GM18520 (cell line): ENCODE measurements at regions not wholly inside any gene's neighbourhood (a gene's known extent, or its start where the extent isn't known, plus 50 kb on each side); places are given as distances from the start of the nearest gene placed in this dataset.
"Not testable (repeated sequence)": the region's sequence is repeated elsewhere in the genome, so short reads cannot be mapped to it uniquely, and the experiment has no call there.

ENCODE experiments used
- ATAC-seq: cut with Tn5 transposase; IDR thresholded peaks from one replicate; pipeline ENCODE4 v1.9.1; 2021; ENCODE audit not compliant: unreplicated experiment

DNA sequence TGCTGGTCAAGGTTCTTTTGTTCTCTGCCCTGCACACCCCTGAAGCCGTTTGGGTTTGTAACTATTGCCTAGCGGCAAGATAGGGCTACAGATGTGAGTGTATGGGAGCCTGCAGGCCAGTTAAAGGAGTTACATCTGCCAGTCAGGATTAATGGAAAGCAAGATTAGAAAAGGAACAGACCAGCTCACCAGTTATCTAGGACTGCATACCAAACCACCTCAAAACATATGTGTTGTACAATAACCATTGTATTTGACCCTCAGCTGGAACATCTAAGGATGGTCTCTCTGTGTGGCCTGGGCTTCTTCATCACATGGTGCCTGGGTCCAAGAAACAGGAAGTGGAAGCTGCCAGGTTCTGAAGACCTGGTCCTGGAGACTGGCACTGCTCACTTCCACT, 52.5 kb upstream of the FBXO28 start:
- no peak for ATAC-seq

DNA sequence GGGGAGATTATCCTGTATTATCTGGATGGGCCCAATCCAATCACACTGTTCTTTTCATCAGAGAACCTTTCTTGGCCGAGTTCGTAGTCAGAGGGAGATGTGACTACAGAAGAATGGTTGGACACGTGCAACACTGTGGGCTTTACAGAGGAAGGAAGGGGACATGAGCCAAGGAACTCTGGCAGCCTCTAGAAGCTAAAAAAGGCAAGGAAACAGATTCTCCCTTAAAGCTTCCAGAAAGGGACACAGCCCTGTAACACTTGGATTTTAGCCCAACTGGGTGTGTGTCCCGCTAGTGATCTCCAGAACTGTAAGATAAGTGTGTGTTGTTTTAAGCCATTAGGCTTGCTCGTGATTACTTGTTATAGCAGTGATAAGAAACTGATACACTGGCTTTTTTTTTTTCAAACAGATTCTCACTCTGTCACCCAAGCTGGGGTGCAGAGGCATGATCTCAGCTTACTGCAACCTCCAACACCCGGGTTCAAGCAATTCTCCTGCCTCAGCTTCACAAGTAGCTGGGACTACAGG, 53.9 kb upstream of the FBXO28 start:
- ATAC-seq, result no peak

DNA sequence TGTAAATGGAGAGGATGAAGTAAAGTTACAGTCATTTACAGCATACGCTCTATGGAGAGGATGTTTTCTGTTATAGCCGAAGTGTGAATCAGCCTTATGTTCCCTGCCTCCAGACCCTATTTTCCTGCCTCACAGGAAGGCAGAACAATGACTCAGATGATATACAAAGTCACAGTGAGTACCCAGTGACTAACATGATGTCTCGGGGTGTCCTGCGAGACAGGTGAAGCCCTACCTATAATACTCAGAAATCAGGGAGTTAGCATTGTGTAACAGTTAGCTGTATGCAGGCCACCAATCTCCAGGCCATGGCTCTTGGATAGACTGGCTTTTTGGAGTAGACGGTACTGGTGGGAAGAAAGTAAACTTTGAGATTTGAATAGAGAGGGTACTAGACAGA, 55.6 kb upstream of the FBXO28 start:
- no peak for ATAC-seq

DNA sequence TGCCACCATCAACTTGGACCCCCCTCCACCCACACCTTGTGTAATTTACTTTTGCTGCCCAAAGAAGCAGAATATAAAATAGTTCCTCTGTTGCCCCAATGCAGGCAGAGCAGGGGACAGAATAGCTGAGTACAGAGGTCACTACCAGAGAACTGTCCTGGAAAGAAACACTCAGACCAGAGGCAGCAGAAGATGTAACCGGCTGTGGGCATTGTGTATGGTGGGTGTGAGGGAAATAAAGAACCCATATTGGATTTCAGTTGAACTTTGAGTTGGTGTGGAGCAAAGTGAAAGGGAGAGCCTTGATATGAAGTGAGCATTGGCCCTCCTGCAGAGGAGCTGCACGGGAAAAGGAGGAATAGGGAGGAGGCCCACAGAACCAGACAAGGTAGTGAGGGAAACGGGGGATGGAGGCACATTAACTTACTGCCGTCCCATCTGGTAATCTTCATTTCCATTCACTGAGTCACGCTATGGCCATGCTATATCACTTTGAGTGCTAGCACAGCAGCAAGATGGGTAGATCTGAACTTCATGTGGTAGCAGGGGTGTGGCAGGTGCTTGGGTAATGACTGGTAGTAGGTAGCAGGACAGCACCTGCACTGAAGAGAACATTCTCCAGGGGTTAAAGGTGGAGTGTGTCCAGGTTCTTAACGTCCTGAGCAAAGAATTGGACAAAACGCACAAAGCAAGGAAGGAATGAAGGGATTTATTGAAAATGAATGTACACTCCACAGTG, 56.3 kb upstream of the FBXO28 start:
- ATAC-seq, result no peak

DNA sequence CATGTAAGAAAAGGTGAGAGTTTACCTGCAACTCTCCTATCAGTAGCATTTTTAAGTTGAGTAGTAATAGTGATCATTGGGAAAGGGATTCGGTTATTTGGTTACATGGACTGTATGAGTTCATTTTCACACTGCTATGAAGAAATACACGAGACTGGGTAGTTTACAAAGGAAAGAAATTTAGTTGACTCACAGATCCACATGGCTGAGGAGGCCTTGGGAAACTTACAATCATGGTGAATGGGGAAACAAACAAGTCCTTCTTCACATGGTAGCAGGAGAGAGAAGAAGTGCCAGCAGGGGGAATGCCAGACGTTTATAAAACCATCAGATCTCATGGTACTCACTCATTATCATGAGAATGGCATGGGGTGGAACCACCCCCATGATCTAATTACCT, 59.3 kb upstream of the FBXO28 start:
- ATAC-seq, result no peak

DNA sequence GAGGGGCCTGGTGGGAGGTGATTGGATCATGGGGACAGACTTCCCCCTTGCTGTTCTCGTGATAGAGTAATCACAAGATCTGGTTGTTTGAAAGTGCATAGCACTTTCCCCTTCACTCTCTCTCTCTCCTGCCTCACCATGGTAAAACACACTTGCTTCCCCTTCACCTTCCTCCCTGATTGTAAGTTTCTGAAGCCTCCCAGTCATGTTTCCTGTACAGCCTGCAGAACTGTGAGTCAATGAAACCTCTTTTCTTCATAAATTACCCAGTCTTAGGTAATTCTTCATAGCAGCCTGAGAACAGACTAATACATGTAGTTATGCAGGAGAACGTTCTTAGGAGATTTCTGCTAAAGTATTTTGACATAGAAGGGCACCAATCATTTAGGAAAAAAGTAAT, 59.9 kb upstream of the FBXO28 start:
- ATAC-seq, result no peak

DNA sequence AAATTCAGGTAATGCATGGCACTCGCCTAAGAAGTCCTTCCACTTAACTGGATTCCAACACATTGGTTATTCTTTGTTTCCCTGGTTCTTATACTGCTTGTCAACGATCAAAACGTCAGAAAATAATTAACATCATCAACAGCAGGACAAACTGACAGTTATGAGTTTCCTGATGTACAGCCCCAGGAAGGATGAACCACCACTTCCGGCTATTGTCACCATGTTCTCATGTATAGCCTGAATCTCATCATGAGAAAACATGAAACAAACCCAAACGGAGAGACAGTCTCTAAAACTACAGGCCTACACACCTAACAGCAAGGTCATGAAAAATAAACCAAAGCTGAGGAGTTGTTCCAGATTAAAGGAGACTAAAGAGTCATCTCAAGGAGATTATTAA, 60.5 kb upstream of the FBXO28 start:
- no peak for ATAC-seq

DNA sequence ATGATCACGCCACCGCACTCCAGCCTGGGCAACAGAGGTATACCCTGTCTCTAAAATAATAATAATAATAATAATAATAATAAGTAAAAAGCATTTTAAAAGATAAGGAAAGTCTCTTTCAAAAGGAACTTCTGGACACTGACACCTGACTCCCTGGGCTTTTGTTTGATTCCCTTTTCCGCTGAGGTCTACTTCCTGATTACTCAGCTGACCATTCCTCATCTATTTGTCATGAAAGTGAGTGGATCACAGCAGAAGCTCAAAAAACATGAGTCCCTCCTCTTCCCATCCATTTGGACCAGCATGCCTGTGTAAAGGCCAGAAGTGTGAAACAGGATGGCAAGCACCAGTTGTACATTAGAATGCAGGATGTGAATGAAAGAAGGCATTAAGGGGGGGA, 61.1 kb upstream of the FBXO28 start:
- no peak for ATAC-seq

DNA sequence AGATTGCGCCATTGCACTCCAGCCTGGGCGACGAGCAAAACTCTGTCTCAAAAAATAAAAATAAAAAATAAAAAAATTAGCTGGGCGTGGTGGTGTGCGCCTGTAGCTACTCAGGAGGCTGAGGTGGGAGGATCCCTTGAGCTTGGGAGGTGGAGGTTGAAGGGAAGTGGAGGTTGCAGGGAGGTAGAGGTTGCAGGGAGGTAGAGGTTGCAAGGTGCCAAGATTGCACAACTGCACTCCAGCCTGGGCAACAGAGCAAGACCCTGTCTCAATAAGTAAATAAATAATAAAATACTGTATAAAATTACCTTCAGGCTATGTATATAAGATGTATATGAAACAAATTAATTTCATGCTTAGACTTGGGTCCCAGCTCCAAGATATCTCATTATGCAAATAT, 62.1 kb upstream of the FBXO28 start:
- ATAC-seq, result not testable (repeated sequence)

DNA sequence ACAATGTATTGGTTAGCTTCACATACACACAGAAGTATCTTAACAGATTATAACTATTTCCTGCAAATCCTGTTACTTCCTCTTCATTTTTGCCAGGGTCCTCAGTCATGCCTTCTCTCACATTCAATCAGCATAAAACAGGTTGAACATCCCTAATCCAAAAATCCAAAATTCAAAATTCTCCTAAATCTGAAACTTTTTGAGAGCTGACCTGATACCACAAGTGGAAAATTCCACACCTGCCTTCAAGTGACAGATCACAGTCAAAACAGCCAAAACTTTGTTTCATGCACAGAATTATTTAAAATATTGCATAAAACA, 62.9 kb upstream of the FBXO28 start:
- no peak for ATAC-seq

DNA sequence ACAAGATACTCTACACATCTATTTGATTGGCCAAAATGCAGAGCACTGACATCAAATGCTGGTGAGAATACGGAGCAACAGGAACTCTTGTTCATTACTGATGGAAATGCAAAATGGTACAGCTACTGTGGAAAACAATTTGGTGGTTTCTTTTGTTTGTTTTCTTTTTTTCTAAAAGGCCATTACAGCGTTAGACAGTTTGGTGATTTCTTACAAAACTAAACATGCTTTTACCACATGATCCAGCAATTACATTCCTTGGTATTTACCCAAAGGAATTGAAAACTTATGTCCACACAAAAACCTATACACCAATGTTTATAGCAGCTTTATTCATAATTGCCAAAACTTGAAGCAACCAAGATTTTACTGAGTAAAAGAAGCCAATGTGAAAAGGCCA, 66.4 kb upstream of the FBXO28 start:
- no peak for ATAC-seq

DNA sequence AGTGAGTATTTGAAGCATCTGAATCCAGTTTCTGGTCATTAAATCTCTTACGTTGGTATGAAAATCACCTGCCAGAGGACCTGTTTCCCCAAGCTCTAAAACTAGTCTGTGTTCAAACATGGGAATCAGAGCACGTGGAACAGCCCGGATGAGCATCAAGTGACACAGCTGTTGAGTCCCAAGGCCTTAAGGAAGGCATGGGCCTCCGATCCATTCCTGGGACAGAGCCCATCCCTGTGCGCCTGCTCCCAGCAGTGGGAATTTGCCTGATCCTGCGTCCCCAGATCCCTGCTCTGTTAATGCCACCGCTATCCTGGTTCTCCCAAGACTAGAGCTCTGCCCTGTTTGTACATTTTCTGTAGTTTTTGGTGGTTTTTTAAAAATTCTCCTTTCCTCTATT, 68.4 kb upstream of the FBXO28 start:
- no peak for ATAC-seq

DNA sequence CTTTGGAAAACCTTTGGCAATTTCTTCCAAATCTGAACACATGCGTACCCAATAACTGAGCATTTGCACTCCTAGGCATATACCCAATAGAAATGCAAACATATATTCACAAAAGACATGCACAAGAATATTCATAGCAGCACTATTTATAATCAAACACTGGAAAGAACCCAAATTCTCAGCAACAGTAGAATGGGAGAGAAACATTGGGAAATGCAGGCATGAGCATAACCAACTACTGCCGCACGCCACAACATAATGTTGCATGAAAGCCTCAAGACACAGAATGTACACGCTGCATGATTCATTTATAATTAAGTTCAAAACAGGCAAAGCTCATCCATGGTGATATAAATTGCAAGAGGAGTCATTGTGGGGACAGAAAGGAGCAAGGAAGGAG, 69.5 kb upstream of the FBXO28 start:
- ATAC-seq, result no peak

DNA sequence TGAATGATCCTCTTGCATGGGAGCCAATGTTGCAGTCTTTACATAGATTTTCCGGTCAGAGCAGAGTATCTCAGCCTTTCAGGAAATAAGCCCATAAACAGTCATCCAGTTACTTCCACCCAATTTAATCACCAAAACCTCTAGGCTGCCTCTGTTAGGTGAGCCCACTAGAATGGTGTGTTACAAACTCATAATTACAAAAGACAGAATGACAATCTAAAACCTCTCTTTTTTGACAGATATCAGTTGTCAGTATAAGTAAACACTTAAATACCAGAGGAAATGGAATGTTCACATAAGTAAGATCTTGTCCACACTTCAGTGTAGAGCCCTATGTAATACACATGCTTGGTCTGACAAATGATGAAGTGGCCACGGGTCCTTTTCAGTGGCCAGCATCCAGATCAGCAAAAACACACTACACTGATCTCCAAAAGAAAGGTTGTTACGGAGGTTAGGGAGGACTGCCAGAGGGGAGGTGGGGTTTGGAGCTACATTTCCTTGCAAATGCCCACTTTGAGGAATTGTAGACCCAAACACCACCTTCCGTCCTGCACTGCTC, 71.3 kb upstream of the FBXO28 start:
- ATAC-seq, result no peak

DNA sequence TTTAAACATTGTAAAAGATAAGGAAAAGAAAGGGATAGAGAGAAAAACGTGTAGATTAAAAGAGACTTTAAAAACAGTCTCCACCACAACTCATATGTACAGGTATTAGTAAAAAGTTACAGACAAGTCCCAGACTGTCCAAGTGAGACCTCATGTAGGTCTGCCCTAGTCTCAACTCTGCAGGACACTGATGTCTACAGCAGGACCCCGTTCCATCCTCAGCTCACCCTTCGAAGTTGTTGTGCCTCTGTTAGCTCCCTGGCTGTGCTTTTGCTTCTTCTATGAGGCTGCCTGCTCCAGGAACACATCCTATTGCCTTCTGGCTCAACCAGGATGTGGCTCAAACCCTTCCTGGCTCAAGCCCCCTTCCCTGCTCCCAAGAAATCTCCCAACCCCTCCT, 72.9 kb upstream of the FBXO28 start:
- ATAC-seq, result no peak

DNA sequence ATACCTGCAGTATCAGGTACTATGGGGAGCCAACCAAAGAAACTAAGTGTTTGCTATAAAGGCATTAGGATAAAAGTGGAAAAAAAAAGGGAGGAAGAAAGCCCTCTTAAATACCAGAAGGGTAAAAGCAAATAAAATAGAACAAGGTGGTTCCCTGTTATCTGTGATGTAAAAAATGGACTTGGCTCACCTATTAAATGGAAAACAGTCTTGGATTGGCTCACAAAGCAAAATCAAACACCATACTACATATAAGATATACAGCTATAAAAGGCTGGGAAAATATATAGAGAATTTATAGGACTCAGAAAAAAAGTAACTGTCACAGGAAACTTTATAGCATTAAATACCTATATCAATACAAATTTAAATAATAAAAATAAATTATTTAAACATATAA, 73.5 kb upstream of the FBXO28 start:
- not testable (repeated sequence) for ATAC-seq

DNA sequence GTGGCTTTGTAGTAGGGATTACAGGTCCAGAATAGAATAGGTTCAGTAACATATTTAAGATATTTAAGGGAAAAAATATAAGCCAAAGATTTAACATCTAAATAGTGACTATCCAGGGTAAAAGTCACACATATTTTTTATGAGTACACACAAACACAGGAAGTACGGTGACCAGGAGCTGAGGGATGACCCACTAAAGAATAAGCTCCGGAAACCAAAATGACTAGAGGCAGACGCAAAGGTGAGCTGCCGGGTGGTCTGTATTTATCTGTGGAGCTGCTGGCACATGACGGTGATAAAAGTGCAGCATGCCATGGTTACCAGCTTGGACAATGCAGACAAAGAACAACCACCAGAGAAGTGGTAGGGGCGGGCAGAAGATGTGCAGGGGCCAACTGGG, 73.9 kb upstream of the FBXO28 start:
- not testable (repeated sequence) for ATAC-seq

DNA sequence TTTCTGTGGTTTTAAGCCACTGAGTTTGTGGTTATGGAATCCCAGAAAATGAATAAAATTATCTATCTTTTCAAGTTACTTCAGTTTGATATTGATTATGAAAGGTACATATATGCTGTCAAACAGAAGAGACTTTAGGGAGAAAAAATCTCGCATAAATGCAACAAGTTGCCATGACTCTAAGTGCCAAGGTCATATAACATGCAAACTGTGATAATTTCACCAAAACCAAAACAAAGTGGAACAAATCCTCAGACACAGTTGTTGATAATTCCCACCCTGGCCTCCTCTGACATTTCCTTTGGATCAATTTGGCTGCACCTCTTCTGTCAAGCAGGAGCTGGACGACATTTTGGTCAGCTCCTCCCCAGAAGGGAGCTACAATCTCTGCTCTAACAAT, 75.1 kb upstream of the FBXO28 start:
- not testable (repeated sequence) for ATAC-seq

DNA sequence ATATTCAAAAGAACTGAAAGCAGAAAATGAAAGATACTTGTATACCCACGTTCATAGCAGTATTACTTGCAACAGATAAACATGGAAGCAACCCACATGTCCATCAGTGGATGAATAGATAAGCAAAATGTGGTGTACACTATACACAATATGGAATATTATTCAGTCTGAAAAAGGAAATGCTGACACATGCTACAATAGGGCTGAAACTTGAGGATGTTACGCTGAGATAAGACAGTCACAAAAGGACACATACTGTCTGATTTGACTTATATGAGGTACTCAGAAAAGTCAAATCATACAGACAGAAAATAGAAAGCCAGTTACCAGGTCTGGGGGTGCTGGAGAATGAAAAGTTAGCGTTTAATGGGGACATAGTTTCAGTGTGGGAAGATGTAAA, 76.5 kb upstream of the FBXO28 start:
- not testable (repeated sequence) for ATAC-seq

DNA sequence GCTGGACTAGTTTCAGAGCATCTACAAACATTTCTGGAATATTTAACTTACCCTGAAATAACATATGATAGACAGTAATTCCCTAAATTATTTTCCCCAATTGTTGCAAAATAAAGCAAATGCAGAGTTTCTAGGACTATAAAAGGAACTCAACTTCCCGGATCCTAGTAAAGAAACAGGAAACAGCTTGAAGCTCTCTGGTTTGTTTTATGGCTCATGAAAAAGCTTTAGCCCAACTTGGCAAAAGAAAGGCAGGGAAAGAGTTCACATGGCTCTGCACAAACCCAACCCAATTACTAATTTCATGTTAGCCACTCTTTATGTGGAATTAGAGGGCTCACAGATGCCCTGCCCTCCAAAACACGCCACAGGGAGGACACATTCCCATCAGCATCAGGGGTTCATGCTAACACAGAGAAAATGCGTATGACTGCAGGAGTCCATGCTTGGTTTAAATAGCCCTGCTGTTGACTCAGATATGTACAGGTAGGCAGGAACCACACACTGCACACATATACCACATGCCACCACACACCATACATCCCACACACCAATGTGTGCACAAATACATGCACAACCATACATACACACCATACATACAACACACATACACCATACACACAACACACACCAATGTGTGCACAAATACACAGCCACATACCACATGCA, 81.2 kb upstream of the FBXO28 start:
- not testable (repeated sequence) for ATAC-seq

DNA sequence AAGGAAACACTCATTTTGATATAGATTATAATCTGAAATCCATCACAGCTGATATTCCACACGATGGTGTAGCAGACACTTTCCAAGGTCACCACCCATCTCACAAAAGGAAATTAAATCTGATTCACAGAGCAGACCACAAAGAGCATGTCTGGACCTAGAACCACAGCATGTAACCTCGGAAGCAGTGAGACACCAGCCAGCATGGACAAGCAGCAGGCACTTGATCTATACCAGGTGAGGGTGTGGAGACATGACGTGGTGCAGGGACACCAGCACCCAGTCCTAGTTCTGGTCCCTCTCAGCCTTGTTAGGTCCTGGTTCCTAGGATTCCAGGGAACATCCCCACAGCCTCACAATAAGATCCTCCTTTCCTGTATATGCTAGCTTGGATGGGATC, 81.9 kb upstream of the FBXO28 start:
- ATAC-seq, result not testable (repeated sequence)

DNA sequence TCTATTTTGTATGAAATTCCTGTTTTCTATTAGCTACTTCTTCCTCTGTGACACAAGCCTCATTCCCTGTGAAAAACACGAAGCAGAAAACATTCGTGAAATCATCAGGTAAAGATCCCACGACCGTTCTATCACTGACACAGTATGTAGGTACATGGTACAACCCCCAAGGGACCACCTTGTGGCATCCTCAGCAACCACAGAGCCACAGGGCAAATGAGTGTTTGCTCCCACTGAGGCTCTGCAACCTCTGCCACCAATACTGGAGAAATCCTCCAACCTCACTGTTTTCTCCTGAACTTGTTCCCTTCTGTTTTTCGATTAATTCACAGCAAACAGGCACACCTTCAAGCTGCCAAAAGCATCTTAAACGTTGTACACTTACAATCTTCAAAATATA, 83.7 kb upstream of the FBXO28 start:
- ATAC-seq, result not testable (repeated sequence)
